ENCODE measurements at regions not wholly inside any gene's neighbourhood (a gene's known extent, or its start where the extent isn't known, plus 50 kb on each side); places are given as distances from the start of the nearest gene placed in this dataset.
"Not testable (repeated sequence)": the region's sequence is repeated elsewhere in the genome, so short reads cannot be mapped to it uniquely, and the experiment has no call there.

DNA sequence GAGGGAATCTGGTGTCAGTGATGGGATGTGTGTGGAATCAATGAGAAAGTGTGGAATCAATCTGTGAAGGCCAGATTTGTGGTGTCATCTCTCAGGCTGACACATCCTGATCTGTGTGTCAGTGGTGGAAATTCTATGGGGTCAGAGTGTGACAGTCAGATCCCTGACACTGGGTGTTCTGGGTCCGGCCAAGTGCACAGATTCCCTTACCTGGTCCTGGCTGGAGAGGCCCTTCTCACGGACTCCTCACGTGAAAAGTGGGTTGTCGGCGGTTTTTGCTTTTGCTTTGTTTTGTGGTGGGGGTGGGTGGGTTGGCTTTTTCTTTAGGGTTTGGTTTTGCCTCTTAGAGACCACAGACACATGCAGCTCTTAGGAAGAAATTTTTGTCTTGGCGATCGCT, 618.0 kb downstream of the KCNJ18 start:
- RAD21 ChIA-PET (ENCODE audit: low non-redundant PET in 1 of 2, low total read pairs in 2 of 2, uncharacterized antibody in 2 of 2, unreplicated experiment in 2 of 2); H3K9ac ChIP-seq (ENCODE audit: low read length); intact Hi-C loops (cut with micrococcal nuclease); CTCF ChIA-PET; H3K9me2 ChIP-seq (ENCODE audit: insufficient read depth); H2AFZ ChIP-seq (ENCODE audit: low read depth, low read length, poor library complexity, severe bottlenecking); H3K27ac ChIP-seq (ENCODE audit: low read depth, low read length); H3K4me3 ChIP-seq (replicated peaks in 1 of 2; ENCODE audit: low read depth in 1 of 2, low read length in 2 of 2); H3K4me1 ChIP-seq (ENCODE audit: control insufficient read depth in 1 of 2, insufficient read depth in 2 of 2, low read length in 2 of 2); ATAC-seq; H3K79me2 ChIP-seq (ENCODE audit: insufficient read depth, low read length); POLR2A ChIA-PET; H4K20me1 ChIP-seq (ENCODE audit: insufficient read depth); H3K27me3 ChIP-seq (ENCODE audit: insufficient read depth, low read length); DNase-seq (ENCODE audit: low read depth, low spot score); H3K4me2 ChIP-seq (ENCODE audit: low read length); H3K9me3 ChIP-seq (ENCODE audit: control insufficient read depth in 1 of 2, insufficient read depth in 1 of 2, low read depth in 1 of 2, low read length in 2 of 2); H3K36me3 ChIP-seq (ENCODE audit: control insufficient read depth in 1 of 2, insufficient read depth in 2 of 2, low read length in 2 of 2); BruUV-seq (replicated peaks): not testable (repeated sequence)

DNA sequence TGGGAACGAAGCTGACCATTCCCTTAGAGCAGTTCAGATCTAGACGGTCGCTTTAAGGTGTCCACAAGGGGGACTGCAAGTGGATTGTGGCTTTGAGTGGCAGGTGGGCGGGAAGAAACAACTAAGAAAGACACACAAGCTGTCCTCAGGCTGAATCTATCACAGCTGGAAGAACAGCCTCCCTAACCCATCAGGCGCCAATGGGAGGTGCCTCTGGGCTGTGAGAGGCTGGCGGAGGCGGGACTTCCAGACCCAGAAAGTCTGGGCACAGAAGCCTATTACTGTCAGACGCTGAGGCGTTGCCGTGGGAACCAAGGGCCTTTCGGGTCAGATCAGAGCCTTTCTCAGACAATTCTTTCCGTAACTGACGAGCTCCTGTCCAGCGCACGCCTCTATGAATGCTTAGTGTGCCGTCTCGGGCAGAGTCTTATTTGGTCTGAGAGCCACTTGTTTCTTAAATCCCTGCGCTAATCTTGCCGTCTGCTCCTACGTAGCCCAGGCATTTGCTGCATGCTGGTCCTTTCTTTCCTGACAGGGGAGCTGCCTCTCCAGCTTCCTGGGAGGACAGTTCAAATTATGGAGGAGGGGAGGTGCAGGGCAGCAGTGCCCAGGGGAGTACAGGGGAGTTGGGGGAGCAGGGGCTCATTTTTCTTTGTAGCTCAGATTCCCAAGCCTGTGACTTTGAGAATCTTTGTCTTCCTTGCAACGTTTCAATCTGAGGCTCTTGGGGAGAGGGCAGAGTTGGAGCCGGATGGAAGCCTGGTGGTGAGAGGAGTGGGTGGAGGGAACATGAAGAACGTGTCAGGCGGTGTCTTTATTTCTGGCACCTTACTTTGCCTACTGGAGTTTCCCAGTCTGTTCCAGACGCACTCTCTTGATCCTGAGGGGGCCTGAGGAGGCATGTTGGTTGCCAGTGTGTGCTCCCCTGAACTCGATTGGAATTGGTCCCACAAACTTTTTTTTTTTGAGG, 618.7 kb downstream of the KCNJ18 start:
- Histone ChIP-seq H3K4me1 (ENCODE audit: control insufficient read depth in 1 of 2, insufficient read depth in 2 of 2, low read length in 2 of 2) (no peaks in the 10 kb centered on the region), H3K9me3 (ENCODE audit: control insufficient read depth in 1 of 2, insufficient read depth in 1 of 2, low read depth in 1 of 2, low read length in 2 of 2) (no peaks in the 10 kb centered on the region), H3K27me3 (ENCODE audit: insufficient read depth, low read length) (no peaks in the 10 kb centered on the region), H3K36me3 (ENCODE audit: control insufficient read depth in 1 of 2, insufficient read depth in 2 of 2, low read length in 2 of 2) (no peaks in the 10 kb centered on the region), H3K9me2 (ENCODE audit: insufficient read depth) (no peaks in the 10 kb centered on the region), H3K4me2 (ENCODE audit: low read length) (no peak overlapping the region), H2AFZ (ENCODE audit: low read depth, low read length, poor library complexity, severe bottlenecking) (no peak overlapping the region), H3K79me2 (ENCODE audit: insufficient read depth, low read length) (no peaks in the 10 kb centered on the region), H3K27ac (ENCODE audit: low read depth, low read length) (no peak overlapping the region), H4K20me1 (ENCODE audit: insufficient read depth) (no peaks in the 10 kb centered on the region), H3K9ac (ENCODE audit: low read length) (no peak overlapping the region), H3K4me3 (replicated peaks in 1 of 2; ENCODE audit: low read depth in 1 of 2, low read length in 2 of 2) (no peak overlapping the region)
- CTCF ChIA-PET = no interaction called here
- ATAC-seq = no peak
- intact Hi-C loops (cut with micrococcal nuclease) = no loop called here
- TF ChIP-seq SIN3A (IDR thresholded peaks at IDR 0.05; ENCODE audit: low read depth) (no peak), POLR2A (IDR thresholded peaks at IDR 0.05; ENCODE audit: borderline replicate concordance, extremely low read depth, insufficient read depth, insufficient read length) (no peak), TCF7L2 (IDR thresholded peaks at IDR 0.05; ENCODE audit: borderline replicate concordance, extremely low read depth, insufficient read depth, insufficient read length) (no peak), YY1 (IDR thresholded peaks at IDR 0.05; ENCODE audit: extremely low read depth, insufficient replicate concordance, low read depth, low read length) (no peak), SRF (IDR thresholded peaks at IDR 0.05; ENCODE audit: low read depth) (no peak)
- TF ChIP-seq, protein P1, sequence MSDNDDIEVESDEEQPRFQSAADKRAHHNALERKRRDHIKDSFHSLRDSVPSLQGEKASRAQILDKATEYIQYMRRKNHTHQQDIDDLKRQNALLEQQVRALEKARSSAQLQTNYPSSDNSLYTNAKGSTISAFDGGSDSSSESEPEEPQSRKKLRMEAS (IDR thresholded peaks at IDR 0.05) = no peak
- TF ChIP-seq, protein P2, sequence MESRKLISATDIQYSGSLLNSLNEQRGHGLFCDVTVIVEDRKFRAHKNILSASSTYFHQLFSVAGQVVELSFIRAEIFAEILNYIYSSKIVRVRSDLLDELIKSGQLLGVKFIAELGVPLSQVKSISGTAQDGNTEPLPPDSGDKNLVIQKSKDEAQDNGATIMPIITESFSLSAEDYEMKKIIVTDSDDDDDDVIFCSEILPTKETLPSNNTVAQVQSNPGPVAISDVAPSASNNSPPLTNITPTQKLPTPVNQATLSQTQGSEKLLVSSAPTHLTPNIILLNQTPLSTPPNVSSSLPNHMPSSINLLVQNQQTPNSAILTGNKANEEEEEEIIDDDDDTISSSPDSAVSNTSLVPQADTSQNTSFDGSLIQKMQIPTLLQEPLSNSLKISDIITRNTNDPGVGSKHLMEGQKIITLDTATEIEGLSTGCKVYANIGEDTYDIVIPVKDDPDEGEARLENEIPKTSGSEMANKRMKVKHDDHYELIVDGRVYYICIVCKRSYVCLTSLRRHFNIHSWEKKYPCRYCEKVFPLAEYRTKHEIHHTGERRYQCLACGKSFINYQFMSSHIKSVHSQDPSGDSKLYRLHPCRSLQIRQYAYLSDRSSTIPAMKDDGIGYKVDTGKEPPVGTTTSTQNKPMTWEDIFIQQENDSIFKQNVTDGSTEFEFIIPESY (IDR thresholded peaks at IDR 0.05; ENCODE audit: extremely low read depth, insufficient replicate concordance, low read length) = no peak
- BruUV-seq (replicated peaks) = no TSS peak
- POLR2A ChIA-PET = no interaction called here
- RAD21 ChIA-PET (ENCODE audit: low non-redundant PET in 1 of 2, low total read pairs in 2 of 2, uncharacterized antibody in 2 of 2, unreplicated experiment in 2 of 2) = no interaction called here
- DNase-seq (ENCODE audit: low read depth, low spot score) = no peak

- H3K4me1 ChIP-seq (ENCODE audit: control insufficient read depth in 1 of 2, insufficient read depth in 2 of 2, low read length in 2 of 2); H3K4me3 ChIP-seq (replicated peaks in 1 of 2; ENCODE audit: low read depth in 1 of 2, low read length in 2 of 2); BruUV-seq (replicated peaks); H3K9me3 ChIP-seq (ENCODE audit: control insufficient read depth in 1 of 2, insufficient read depth in 1 of 2, low read depth in 1 of 2, low read length in 2 of 2); H3K36me3 ChIP-seq (ENCODE audit: control insufficient read depth in 1 of 2, insufficient read depth in 2 of 2, low read length in 2 of 2); CTCF ChIA-PET; H3K9me2 ChIP-seq (ENCODE audit: insufficient read depth); H3K27ac ChIP-seq (ENCODE audit: low read depth, low read length); RAD21 ChIA-PET (ENCODE audit: low non-redundant PET in 1 of 2, low total read pairs in 2 of 2, uncharacterized antibody in 2 of 2, unreplicated experiment in 2 of 2); H2AFZ ChIP-seq (ENCODE audit: low read depth, low read length, poor library complexity, severe bottlenecking); H4K20me1 ChIP-seq (ENCODE audit: insufficient read depth); H3K27me3 ChIP-seq (ENCODE audit: insufficient read depth, low read length); POLR2A ChIA-PET; intact Hi-C loops (cut with micrococcal nuclease); H3K4me2 ChIP-seq (ENCODE audit: low read length); H3K79me2 ChIP-seq (ENCODE audit: insufficient read depth, low read length); DNase-seq (ENCODE audit: low read depth, low spot score); ATAC-seq; H3K9ac ChIP-seq (ENCODE audit: low read length): not testable (repeated sequence)
Observed at GRCh38 chr17:22321001-22321400, 628.7 kb downstream of the KCNJ18 start.

Data from HCT116 (cell line).